Activated T-cell treated with anti-CD3 and anti-CD28 coated beads, Interleukin-2, amount 50 U/mL, for 24 hours (primary cell): ENCODE measurements at regions not wholly inside any gene's neighbourhood (a gene's known extent, or its start where the extent isn't known, plus 50 kb on each side); places are given as distances from the start of the nearest gene placed in this dataset.

ENCODE experiments used
- DNase-seq: peaks from one replicate; pipeline ENCODE4 v3.0.0-alpha.2; 2020
- H3K27ac Mint-ChIP-seq: 2 replicates; pipeline ENCODE4 v1.8.0; 2020; ENCODE audit warnings: mild to moderate bottlenecking, mixed read lengths
- H3K27me3 Mint-ChIP-seq: 2 replicates; pipeline ENCODE4 v1.8.0; 2020; ENCODE audit warnings: mixed read lengths
- H3K36me3 Mint-ChIP-seq: 2 replicates; pipeline ENCODE4 v1.8.0; 2020; ENCODE audit warnings: low read depth, mixed read lengths
- H3K4me1 Mint-ChIP-seq: 2 replicates; pipeline ENCODE4 v1.8.0; 2020; ENCODE audit warnings: low read depth, mixed read lengths
- H3K4me3 Mint-ChIP-seq: 2 replicates; pipeline ENCODE4 v1.8.0; 2020; ENCODE audit warnings: mild to moderate bottlenecking, moderate library complexity, mixed read lengths
- H3K9me3 Mint-ChIP-seq: 2 replicates; pipeline ENCODE4 v1.8.0; 2020; ENCODE audit warnings: mixed read lengths

DNA sequence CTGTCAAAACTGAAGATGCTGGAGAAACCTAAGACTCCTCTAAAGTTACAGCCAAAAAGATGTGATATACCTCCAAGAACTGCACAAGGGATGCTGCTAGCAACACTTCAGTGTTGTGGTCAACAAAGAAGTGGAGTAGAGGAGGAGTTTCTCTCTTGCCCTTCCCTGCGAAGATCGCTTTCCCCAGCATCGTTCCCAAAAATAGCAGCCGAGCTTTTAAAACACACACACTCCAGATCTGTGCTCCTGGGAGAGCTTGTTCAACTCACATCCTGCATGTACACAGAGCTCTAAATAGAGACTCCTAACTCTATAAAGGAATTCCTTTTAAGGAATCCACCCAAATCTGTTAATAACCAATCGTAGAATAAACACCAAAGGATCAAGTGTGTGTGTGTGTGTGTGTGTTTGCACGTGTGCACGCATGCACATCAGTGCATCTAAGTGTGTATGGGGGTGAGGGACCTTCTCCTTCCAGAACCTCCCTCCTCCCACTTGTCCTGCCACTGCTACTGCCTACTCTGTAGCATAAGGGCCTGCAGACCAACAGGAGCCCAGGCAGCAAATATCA lies 58.5 kb downstream of the PSMG1 start:
- no peak for DNase-seq
- Mint-ChIP-seq H3K4me1 (peaks cover 4% of the 10 kb centered on the region), H3K27me3 (peaks cover 4% of the 10 kb centered on the region), H3K9me3 (peaks cover 6% of the 10 kb centered on the region), H3K36me3 (no peaks in the 10 kb centered on the region), H3K4me3 (no peak overlapping the region), H3K27ac (no peak overlapping the region)

GRCh38 chr21:39123375-39123774 lies 59.9 kb downstream of the PSMG1 start:
- Mint-ChIP-seq H3K36me3 (no peaks in the 10 kb centered on the region), H3K4me1 (peaks cover 4% of the 10 kb centered on the region), H3K27ac (no peak overlapping the region), H3K9me3 (peaks cover 6% of the 10 kb centered on the region), H3K4me3 (no peak overlapping the region), H3K27me3 (no peaks in the 10 kb centered on the region)
- DNase-seq: no peak

DNA sequence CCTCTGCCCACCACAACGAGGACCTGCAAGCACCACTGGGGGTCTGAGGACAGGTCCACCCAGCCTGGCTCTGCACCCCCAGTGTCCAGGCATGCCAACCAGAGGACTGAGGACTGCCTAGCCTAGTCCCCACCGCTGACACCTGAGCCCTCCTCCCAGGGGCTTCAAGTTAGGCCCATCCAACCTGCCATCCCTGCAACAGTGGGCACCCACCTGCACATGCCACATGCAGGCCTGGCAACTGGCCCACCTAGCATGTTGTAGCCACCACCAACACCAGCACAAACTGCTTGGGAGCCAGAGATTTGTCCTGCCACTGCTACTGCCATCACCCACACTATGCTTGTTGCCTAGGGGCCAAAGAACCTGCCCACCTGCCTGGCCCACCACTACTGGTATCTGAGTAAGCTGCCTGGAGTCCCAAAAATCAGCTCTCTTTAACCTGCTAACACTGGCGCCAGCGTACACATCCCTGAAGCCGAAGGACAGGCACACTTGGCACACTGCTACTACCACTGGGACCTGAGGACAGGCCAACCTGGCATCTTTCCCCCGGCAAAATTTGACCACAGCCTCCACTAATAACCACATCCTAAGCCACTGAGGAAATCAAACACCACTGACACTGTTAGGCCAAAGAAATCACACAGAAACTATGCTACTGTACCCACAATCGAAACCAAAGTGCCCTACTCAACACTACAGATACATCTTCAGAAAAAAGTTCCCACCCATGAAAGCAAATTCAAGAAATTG lies 61.5 kb downstream of the PSMG1 start:
- Mint-ChIP-seq H3K9me3 (peaks cover 6% of the 10 kb centered on the region), H3K36me3 (no peaks in the 10 kb centered on the region), H3K4me1 (peaks cover 4% of the 10 kb centered on the region), H3K27ac (no peak overlapping the region), H3K4me3 (no peak overlapping the region), H3K27me3 (no peaks in the 10 kb centered on the region)
- no peak for DNase-seq

- Mint-ChIP-seq H3K9me3 (peaks cover 6% of the 10 kb centered on the region), H3K27ac (no peak overlapping the region), H3K4me1 (peaks cover 4% of the 10 kb centered on the region), H3K4me3 (no peak overlapping the region), H3K27me3 (no peaks in the 10 kb centered on the region), H3K36me3 (no peaks in the 10 kb centered on the region)
- no peak for DNase-seq
These were observed 62.2 kb downstream of the PSMG1 start for GRCh38 chr21:39120876-39121599.

DNA sequence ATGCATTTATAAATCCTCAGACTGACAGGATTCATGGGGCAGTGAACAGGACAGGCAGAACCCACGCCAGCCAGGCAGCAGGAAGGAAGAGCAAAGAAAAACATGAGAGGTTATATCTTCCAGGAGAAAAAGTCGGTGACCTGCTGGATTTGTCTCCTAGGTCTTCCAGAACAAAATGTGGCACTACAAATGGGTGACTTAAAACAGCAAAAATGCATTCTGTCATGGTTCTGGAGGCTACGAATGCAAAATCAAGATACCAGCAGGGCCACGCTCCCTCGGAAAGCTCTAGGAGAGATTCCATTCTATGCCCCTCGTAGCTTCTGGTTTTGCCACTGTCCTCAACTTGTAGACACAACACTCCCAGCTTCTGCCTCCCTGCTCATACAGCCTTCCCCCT lies 63.4 kb downstream of the PSMG1 start:
- no peak overlapping the region for H3K4me3 Mint-ChIP-seq
- H3K9me3 Mint-ChIP-seq: peaks cover 6% of the 10 kb centered on the region
- H3K36me3 Mint-ChIP-seq: no peaks in the 10 kb centered on the region
- H3K27me3 Mint-ChIP-seq: no peaks in the 10 kb centered on the region
- no peak for DNase-seq
- peaks cover 4% of the 10 kb centered on the region for H3K4me1 Mint-ChIP-seq
- H3K27ac Mint-ChIP-seq: no peak overlapping the region

- no peak overlapping the region for H3K27ac Mint-ChIP-seq
- no peaks in the 10 kb centered on the region for H3K36me3 Mint-ChIP-seq
- peaks cover 6% of the 10 kb centered on the region for H3K9me3 Mint-ChIP-seq
- H3K4me3 Mint-ChIP-seq: no peak overlapping the region
- H3K4me1 Mint-ChIP-seq: peaks cover 4% of the 10 kb centered on the region
- no peaks in the 10 kb centered on the region for H3K27me3 Mint-ChIP-seq
- DNase-seq: no peak
These were observed 64.5 kb downstream of the PSMG1 start for GRCh38 chr21:39118604-39119215.

DNA sequence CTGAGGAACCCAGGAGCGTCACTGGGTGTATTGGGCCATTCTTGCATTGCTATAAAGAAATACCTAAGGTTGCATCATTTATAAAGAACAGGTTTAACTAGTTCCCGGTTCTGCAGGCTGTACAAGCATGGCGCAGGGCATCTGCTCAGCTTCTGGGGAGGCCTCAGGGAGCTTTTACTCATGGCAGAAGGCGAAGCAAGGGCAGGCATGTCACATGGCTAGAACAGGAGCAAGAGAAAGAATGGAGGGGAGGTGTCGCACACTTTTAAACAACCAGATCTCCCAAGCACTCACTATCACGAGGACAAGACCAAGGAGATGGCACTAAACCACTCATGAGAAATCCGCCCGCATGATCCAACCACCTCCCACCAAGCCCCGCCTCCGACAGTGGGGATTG lies 65.2 kb downstream of the PSMG1 start:
- H3K4me3 Mint-ChIP-seq: no peak overlapping the region
- no peak overlapping the region for H3K27ac Mint-ChIP-seq
- peaks cover 6% of the 10 kb centered on the region for H3K9me3 Mint-ChIP-seq
- no peak for DNase-seq
- H3K4me1 Mint-ChIP-seq: peaks cover 4% of the 10 kb centered on the region
- no peaks in the 10 kb centered on the region for H3K36me3 Mint-ChIP-seq
- H3K27me3 Mint-ChIP-seq: no peaks in the 10 kb centered on the region

GRCh38 chr21:39117440-39117970 lies 65.7 kb downstream of the PSMG1 start:
- H3K4me1 Mint-ChIP-seq: peaks cover 4% of the 10 kb centered on the region
- DNase-seq: no peak
- H3K36me3 Mint-ChIP-seq: no peaks in the 10 kb centered on the region
- no peak overlapping the region for H3K27ac Mint-ChIP-seq
- peaks cover 6% of the 10 kb centered on the region for H3K9me3 Mint-ChIP-seq
- H3K27me3 Mint-ChIP-seq: no peaks in the 10 kb centered on the region
- no peak overlapping the region for H3K4me3 Mint-ChIP-seq

DNA sequence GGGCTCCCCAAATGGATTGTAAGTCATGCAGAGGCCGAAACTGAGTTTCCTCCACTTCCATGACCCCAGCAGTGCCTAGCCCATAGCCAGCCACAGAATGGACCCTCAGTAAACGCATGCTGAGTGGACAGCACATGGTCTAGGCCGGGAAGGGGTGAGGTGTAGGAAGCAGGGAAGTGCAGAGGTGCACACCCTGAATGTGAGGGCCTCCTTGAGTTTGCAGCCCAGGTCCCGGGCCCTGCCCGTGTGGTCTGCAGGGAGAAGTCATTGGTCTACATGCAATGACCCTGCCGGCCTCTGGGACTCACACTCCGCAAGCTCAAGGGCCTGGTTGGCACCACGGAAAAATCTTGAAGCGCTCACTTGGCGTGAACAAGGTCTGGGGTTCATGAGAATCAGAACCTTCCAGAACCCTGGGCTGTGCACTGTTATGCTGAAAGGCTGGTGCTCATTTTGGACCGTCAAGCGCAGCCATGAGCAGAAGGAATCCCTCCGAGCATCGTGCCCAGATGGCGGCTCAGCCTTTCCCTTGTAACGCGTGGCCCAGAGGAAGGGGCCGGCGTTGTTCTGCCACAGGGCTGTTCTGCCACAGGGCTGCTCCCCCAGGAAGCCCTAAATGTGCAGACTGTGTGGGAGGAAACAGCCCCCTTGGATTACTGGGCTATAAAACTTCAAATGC lies 66.4 kb downstream of the PSMG1 start:
- H3K4me1 Mint-ChIP-seq: peaks cover under 1% of the 10 kb centered on the region
- H3K27me3 Mint-ChIP-seq: no peaks in the 10 kb centered on the region
- peaks cover 1% of the 10 kb centered on the region for H3K9me3 Mint-ChIP-seq
- H3K36me3 Mint-ChIP-seq: no peaks in the 10 kb centered on the region
- H3K27ac Mint-ChIP-seq: no peak overlapping the region
- no peak for DNase-seq
- no peak overlapping the region for H3K4me3 Mint-ChIP-seq

DNA sequence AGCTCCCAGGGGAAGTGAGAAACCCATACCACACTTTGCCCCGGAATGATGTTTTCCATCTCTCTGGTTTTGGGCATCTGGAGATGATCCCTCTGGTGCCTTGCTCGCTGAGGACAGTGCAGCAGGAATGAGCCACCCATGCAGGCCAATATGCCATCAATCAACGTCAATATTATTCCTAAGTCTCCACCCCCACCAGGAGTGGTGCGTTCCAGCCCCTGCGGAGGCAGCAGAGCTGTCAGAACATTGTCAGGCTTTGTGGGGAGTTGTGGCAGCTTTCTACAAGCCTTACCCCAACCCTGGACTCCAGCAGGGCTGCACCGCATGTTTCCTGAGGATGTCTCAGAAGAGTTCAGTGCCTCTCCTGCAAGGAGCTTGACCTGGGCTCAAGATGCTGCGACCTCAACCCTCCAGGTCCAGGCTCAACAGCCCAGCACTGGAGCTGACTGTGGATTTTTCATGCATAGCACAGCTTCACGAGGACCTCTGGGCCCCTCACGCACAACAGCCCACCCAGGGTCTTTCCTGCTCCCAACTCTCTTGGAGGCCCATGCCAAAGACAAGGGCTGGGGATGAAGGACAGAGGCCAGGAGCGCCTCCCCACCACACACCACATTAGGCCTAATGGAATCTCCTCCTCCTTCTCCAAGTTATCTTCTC lies 67.5 kb downstream of the PSMG1 start:
- H3K9me3 Mint-ChIP-seq: no peaks in the 10 kb centered on the region
- H3K4me1 Mint-ChIP-seq: no peaks in the 10 kb centered on the region
- no peaks in the 10 kb centered on the region for H3K27me3 Mint-ChIP-seq
- no peak overlapping the region for H3K4me3 Mint-ChIP-seq
- no peaks in the 10 kb centered on the region for H3K36me3 Mint-ChIP-seq
- no peak for DNase-seq
- no peak overlapping the region for H3K27ac Mint-ChIP-seq

- no peaks in the 10 kb centered on the region for H3K36me3 Mint-ChIP-seq
- H3K4me1 Mint-ChIP-seq: no peaks in the 10 kb centered on the region
- H3K27me3 Mint-ChIP-seq: no peaks in the 10 kb centered on the region
- no peak overlapping the region for H3K4me3 Mint-ChIP-seq
- no peak for DNase-seq
- no peak overlapping the region for H3K27ac Mint-ChIP-seq
- no peaks in the 10 kb centered on the region for H3K9me3 Mint-ChIP-seq
These were observed 68.2 kb downstream of the PSMG1 start for GRCh38 chr21:39114871-39115575.

- no peak overlapping the region for H3K27ac Mint-ChIP-seq
- H3K4me3 Mint-ChIP-seq: no peak overlapping the region
- no peaks in the 10 kb centered on the region for H3K36me3 Mint-ChIP-seq
- no peaks in the 10 kb centered on the region for H3K4me1 Mint-ChIP-seq
- H3K27me3 Mint-ChIP-seq: no peaks in the 10 kb centered on the region
- no peak for DNase-seq
- no peaks in the 10 kb centered on the region for H3K9me3 Mint-ChIP-seq
These were observed 71.2 kb downstream of the PSMG1 start for GRCh38 chr21:39111931-39112550.

GRCh38 chr21:39110431-39110830 lies 72.8 kb downstream of the PSMG1 start:
- Mint-ChIP-seq H3K9me3 (no peaks in the 10 kb centered on the region), H3K27me3 (no peaks in the 10 kb centered on the region), H3K4me3 (no peak overlapping the region), H3K27ac (no peak overlapping the region), H3K4me1 (no peaks in the 10 kb centered on the region), H3K36me3 (no peaks in the 10 kb centered on the region)
- DNase-seq: no peak
